ENCODE measurements at regions not wholly inside any gene's neighbourhood (a gene's known extent, or its start where the extent isn't known, plus 50 kb on each side); places are given as distances from the start of the nearest gene placed in this dataset.

- TF ChIP-seq SUZ12 (IDR thresholded peaks at IDR 0.05; ENCODE audit: extremely low read depth, insufficient read depth, insufficient read length) (no peak), YY1 (IDR thresholded peaks at IDR 0.05; ENCODE audit: insufficient read depth, insufficient read length) (no peak), ZNF274 (IDR thresholded peaks at IDR 0.05; ENCODE audit: low read depth, low read length) (no peak)
These were observed 139.3 kb upstream of the MXRA5 start for GRCh38 chrX:3485727-3486126.

All from NT2/D1 (cell line).